GM23338 (cell line): ENCODE measurements at regions not wholly inside any gene's neighbourhood (a gene's known extent, or its start where the extent isn't known, plus 50 kb on each side); places are given as distances from the start of the nearest gene placed in this dataset.
"Not testable (repeated sequence)": the region's sequence is repeated elsewhere in the genome, so short reads cannot be mapped to it uniquely, and the experiment has no call there.

Experiments
- CREB1 ChIP-seq: fragments of 250-450 bp; sonication (Bioruptor Pico); IDR thresholded peaks from 2 replicates; pipeline ENCODE4 v1.5.0; 2020; ENCODE audit warnings: low read depth, mild to moderate bottlenecking, moderate library complexity
- EZH2 ChIP-seq: fragments of 200-600 bp; sonication (generic); IDR thresholded peaks from one replicate; pipeline ENCODE4 v1.8.0; 2017; ENCODE audit warnings: antibody characterized with exemption, mild to moderate bottlenecking, low read depth; ENCODE audit not compliant: unreplicated experiment
- EZH2phosphoT487 ChIP-seq: fragments of 200-600 bp; sonication (generic); IDR thresholded peaks from one replicate; pipeline ENCODE4 v1.8.1; 2018; ENCODE audit warnings: antibody characterized with exemption; ENCODE audit not compliant: unreplicated experiment
- JUNB ChIP-seq: IDR thresholded peaks from one replicate; pipeline ENCODE4 v1.6.1; 2016; ENCODE audit warnings: antibody characterized with exemption; ENCODE audit not compliant: unreplicated experiment
- NANOG ChIP-seq: IDR thresholded peaks from 2 replicates; pipeline ENCODE4 v1.6.1; 2016; ENCODE audit warnings: antibody characterized with exemption, borderline replicate concordance
- POLR2AphosphoS5 ChIP-seq: IDR thresholded peaks from 2 replicates; pipeline ENCODE4 v1.6.1; 2016; ENCODE audit warnings: antibody characterized with exemption, low read depth
- STAT1 ChIP-seq: IDR thresholded peaks from one replicate; pipeline ENCODE4 v1.6.1; 2016; ENCODE audit warnings: antibody characterized with exemption; ENCODE audit not compliant: unreplicated experiment
- ZNF114 ChIP-seq: fragments of 250-450 bp; sonication (Bioruptor Pico); IDR thresholded peaks from 2 replicates; pipeline ENCODE4 v1.5.0; 2020; ENCODE audit warnings: mild to moderate bottlenecking, moderate library complexity
- TF ChIP-seq, protein P1 (sequence below), 2 experiments: fragments of 200-600 bp in 1 of 2; sonication (generic) in 1 of 2; conservative IDR thresholded peaks; 2 replicates each; pipeline versions ENCODE4 v1.5.1 to v1.6.1; 2016 to 2017; ENCODE audit warnings: antibody characterized with exemption in 2 of 2, low read depth in 2 of 2, mild to moderate bottlenecking in 2 of 2, moderate library complexity in 1 of 2
- TF ChIP-seq, protein P2 (sequence below): IDR thresholded peaks from one replicate; pipeline ENCODE4 v1.6.1; 2018; ENCODE audit warnings: antibody characterized with exemption; ENCODE audit not compliant: unreplicated experiment
- TF ChIP-seq, protein P3 (sequence below): IDR thresholded peaks from 2 replicates; pipeline ENCODE4 v1.6.1; 2016; ENCODE audit warnings: antibody characterized with exemption
- TF ChIP-seq, protein P4 (sequence below): fragments of 250-450 bp; sonication (Bioruptor Pico); IDR thresholded peaks from 2 replicates; pipeline ENCODE4 v1.5.0; 2020; ENCODE audit warnings: mild to moderate bottlenecking, moderate library complexity

DNA sequence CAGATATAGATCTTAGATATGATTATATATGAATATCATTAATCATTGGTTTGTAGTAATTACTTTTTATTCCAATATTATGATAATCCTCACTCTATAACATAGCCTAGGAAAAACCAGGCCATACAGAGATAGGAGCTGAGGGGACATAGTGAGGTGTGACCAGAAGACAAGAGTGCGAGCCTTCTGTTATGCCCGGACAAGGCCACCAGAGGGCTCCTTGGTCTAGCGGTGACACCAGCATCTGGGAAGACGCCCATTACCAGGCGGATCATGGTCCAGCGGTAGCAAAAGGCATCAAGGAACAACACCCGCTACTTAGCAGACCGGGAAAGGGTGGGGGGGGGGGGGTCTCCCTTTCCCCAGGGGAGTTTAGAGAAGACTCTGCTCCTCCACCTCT is 96.4 kb upstream of the WSB1 start:
- TF ChIP-seq, protein P1, sequence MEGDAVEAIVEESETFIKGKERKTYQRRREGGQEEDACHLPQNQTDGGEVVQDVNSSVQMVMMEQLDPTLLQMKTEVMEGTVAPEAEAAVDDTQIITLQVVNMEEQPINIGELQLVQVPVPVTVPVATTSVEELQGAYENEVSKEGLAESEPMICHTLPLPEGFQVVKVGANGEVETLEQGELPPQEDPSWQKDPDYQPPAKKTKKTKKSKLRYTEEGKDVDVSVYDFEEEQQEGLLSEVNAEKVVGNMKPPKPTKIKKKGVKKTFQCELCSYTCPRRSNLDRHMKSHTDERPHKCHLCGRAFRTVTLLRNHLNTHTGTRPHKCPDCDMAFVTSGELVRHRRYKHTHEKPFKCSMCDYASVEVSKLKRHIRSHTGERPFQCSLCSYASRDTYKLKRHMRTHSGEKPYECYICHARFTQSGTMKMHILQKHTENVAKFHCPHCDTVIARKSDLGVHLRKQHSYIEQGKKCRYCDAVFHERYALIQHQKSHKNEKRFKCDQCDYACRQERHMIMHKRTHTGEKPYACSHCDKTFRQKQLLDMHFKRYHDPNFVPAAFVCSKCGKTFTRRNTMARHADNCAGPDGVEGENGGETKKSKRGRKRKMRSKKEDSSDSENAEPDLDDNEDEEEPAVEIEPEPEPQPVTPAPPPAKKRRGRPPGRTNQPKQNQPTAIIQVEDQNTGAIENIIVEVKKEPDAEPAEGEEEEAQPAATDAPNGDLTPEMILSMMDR (conservative IDR thresholded peaks at IDR 0.05; ENCODE audit: low read depth in 2 of 2): peak; percentile 30 to 43; a peak in 3 of 4 replicates
- TF ChIP-seq STAT1; POLR2AphosphoS5; EZH2phosphoT487; JUNB; EZH2; CREB1 (CRISPR knock-in tag); ZNF114 (CRISPR knock-in tag); NANOG: not testable (repeated sequence)
- TF ChIP-seq, protein P2, sequence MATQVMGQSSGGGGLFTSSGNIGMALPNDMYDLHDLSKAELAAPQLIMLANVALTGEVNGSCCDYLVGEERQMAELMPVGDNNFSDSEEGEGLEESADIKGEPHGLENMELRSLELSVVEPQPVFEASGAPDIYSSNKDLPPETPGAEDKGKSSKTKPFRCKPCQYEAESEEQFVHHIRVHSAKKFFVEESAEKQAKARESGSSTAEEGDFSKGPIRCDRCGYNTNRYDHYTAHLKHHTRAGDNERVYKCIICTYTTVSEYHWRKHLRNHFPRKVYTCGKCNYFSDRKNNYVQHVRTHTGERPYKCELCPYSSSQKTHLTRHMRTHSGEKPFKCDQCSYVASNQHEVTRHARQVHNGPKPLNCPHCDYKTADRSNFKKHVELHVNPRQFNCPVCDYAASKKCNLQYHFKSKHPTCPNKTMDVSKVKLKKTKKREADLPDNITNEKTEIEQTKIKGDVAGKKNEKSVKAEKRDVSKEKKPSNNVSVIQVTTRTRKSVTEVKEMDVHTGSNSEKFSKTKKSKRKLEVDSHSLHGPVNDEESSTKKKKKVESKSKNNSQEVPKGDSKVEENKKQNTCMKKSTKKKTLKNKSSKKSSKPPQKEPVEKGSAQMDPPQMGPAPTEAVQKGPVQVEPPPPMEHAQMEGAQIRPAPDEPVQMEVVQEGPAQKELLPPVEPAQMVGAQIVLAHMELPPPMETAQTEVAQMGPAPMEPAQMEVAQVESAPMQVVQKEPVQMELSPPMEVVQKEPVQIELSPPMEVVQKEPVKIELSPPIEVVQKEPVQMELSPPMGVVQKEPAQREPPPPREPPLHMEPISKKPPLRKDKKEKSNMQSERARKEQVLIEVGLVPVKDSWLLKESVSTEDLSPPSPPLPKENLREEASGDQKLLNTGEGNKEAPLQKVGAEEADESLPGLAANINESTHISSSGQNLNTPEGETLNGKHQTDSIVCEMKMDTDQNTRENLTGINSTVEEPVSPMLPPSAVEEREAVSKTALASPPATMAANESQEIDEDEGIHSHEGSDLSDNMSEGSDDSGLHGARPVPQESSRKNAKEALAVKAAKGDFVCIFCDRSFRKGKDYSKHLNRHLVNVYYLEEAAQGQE: not testable (repeated sequence)
- TF ChIP-seq, protein P3, sequence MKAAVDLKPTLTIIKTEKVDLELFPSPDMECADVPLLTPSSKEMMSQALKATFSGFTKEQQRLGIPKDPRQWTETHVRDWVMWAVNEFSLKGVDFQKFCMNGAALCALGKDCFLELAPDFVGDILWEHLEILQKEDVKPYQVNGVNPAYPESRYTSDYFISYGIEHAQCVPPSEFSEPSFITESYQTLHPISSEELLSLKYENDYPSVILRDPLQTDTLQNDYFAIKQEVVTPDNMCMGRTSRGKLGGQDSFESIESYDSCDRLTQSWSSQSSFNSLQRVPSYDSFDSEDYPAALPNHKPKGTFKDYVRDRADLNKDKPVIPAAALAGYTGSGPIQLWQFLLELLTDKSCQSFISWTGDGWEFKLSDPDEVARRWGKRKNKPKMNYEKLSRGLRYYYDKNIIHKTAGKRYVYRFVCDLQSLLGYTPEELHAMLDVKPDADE: not testable (repeated sequence)
- TF ChIP-seq, protein P4, sequence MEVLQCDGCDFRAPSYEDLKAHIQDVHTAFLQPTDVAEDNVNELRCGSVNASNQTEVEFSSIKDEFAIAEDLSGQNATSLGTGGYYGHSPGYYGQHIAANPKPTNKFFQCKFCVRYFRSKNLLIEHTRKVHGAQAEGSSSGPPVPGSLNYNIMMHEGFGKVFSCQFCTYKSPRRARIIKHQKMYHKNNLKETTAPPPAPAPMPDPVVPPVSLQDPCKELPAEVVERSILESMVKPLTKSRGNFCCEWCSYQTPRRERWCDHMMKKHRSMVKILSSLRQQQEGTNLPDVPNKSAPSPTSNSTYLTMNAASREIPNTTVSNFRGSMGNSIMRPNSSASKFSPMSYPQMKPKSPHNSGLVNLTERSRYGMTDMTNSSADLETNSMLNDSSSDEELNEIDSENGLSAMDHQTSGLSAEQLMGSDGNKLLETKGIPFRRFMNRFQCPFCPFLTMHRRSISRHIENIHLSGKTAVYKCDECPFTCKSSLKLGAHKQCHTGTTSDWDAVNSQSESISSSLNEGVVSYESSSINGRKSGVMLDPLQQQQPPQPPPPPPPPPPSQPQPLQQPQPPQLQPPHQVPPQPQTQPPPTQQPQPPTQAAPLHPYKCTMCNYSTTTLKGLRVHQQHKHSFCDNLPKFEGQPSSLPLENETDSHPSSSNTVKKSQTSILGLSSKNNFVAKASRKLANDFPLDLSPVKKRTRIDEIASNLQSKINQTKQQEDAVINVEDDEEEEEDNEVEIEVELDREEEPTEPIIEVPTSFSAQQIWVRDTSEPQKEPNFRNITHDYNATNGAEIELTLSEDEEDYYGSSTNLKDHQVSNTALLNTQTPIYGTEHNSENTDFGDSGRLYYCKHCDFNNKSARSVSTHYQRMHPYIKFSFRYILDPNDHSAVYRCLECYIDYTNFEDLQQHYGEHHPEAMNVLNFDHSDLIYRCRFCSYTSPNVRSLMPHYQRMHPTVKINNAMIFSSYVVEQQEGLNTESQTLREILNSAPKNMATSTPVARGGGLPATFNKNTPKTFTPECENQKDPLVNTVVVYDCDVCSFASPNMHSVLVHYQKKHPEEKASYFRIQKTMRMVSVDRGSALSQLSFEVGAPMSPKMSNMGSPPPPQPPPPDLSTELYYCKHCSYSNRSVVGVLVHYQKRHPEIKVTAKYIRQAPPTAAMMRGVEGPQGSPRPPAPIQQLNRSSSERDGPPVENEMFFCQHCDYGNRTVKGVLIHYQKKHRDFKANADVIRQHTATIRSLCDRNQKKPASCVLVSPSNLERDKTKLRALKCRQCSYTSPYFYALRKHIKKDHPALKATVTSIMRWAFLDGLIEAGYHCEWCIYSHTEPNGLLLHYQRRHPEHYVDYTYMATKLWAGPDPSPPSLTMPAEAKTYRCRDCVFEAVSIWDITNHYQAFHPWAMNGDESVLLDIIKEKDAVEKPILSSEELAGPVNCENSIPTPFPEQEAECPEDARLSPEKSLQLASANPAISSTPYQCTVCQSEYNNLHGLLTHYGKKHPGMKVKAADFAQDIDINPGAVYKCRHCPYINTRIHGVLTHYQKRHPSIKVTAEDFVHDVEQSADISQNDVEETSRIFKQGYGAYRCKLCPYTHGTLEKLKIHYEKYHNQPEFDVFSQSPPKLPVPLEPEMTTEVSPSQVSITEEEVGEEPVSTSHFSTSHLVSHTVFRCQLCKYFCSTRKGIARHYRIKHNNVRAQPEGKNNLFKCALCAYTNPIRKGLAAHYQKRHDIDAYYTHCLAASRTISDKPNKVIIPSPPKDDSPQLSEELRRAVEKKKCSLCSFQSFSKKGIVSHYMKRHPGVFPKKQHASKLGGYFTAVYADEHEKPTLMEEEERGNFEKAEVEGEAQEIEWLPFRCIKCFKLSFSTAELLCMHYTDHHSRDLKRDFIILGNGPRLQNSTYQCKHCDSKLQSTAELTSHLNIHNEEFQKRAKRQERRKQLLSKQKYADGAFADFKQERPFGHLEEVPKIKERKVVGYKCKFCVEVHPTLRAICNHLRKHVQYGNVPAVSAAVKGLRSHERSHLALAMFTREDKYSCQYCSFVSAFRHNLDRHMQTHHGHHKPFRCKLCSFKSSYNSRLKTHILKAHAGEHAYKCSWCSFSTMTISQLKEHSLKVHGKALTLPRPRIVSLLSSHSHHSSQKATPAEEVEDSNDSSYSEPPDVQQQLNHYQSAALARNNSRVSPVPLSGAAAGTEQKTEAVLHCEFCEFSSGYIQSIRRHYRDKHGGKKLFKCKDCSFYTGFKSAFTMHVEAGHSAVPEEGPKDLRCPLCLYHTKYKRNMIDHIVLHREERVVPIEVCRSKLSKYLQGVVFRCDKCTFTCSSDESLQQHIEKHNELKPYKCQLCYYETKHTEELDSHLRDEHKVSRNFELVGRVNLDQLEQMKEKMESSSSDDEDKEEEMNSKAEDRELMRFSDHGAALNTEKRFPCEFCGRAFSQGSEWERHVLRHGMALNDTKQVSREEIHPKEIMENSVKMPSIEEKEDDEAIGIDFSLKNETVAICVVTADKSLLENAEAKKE (CRISPR knock-in tag): not testable (repeated sequence)
